ENCODE measurements at regions not wholly inside any gene's neighbourhood (a gene's known extent, or its start where the extent isn't known, plus 50 kb on each side); places are given as distances from the start of the nearest gene placed in this dataset.

DNA sequence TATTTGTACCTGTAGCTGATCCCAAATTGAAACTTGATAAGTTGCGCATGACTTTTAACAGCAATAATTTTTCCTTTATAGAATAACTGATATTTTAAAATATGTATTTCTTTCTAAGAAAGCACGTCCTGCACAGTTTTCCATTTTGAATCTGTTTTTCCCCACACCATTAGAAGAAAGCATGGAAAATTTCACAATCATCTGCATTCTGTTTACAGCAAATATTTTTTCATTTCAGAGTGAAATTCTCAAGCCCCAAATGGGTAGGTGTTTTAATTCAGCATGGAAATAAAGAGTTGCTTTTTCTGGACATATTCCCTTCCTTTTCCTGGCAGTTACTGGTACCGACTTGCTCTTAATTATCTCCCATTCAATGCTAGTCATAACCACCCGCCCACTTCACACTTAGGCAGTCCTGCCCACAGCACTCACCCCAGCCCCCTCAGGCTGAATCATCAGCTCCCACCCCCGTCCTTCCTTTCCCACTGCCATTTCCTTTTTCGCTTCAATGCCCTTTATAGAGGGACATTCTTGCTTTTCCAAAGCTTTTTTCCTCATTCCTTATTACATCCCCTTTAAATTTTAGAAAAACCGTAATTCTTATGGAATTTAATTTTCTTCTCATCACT, 89.2 kb upstream of the GLS start:
- Histone ChIP-seq H3K27ac (peak overlapping the region; percentile 12 to 57; a peak in 4 of 6 replicates), H3K9me3 (no peaks in the 10 kb centered on the region), H3K4me3 (no peak overlapping the region), H3K4me1 (peaks cover 43% of the 10 kb centered on the region), H3K4me2 (peak overlapping the region; percentile 53)
- TF ChIP-seq NPAS2 (CRISPR knock-in tag; IDR thresholded peaks at IDR 0.05; ENCODE audit: borderline replicate concordance) (no peak), ZNF302 (CRISPR knock-in tag; IDR thresholded peaks at IDR 0.05) (no peak), SREBF2 (IDR thresholded peaks at IDR 0.05) (no peak), RCOR1 (IDR thresholded peaks at IDR 0.05; ENCODE audit: low read depth, low read length) (no peak), FOSL2 (IDR thresholded peaks at IDR 0.05) (no peak), FOSL2 (CRISPR knock-in tag; IDR thresholded peaks at IDR 0.05) (no peak), BHLHE40 (IDR thresholded peaks at IDR 0.05; ENCODE audit: low read depth, low read length) (no peak), CBX8 (IDR thresholded peaks at IDR 0.05) (no peak), HEYL (CRISPR knock-in tag; IDR thresholded peaks at IDR 0.05) (no peak), ZSCAN20 (CRISPR knock-in tag; IDR thresholded peaks at IDR 0.05) (no peak), HOXB13 (CRISPR knock-in tag; IDR thresholded peaks at IDR 0.05; ENCODE audit: low read depth) (no peak), MAZ (IDR thresholded peaks at IDR 0.05; ENCODE audit: borderline replicate concordance, low read depth, low read length) (no peak), GATA3 (IDR thresholded peaks at IDR 0.05; ENCODE audit: borderline replicate concordance) (no peak), EP300 (IDR thresholded peaks at IDR 0.05) (no peak), CEBPB (IDR thresholded peaks at IDR 0.05) (no peak)
- TF ChIP-seq, protein P1, sequence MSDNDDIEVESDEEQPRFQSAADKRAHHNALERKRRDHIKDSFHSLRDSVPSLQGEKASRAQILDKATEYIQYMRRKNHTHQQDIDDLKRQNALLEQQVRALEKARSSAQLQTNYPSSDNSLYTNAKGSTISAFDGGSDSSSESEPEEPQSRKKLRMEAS (IDR thresholded peaks at IDR 0.05): no peak
- TF ChIP-seq, protein P2, sequence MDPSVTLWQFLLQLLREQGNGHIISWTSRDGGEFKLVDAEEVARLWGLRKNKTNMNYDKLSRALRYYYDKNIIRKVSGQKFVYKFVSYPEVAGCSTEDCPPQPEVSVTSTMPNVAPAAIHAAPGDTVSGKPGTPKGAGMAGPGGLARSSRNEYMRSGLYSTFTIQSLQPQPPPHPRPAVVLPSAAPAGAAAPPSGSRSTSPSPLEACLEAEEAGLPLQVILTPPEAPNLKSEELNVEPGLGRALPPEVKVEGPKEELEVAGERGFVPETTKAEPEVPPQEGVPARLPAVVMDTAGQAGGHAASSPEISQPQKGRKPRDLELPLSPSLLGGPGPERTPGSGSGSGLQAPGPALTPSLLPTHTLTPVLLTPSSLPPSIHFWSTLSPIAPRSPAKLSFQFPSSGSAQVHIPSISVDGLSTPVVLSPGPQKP (IDR thresholded peaks at IDR 0.05; ENCODE audit: low read depth, low read length): no peak
- TF ChIP-seq, protein P3, sequence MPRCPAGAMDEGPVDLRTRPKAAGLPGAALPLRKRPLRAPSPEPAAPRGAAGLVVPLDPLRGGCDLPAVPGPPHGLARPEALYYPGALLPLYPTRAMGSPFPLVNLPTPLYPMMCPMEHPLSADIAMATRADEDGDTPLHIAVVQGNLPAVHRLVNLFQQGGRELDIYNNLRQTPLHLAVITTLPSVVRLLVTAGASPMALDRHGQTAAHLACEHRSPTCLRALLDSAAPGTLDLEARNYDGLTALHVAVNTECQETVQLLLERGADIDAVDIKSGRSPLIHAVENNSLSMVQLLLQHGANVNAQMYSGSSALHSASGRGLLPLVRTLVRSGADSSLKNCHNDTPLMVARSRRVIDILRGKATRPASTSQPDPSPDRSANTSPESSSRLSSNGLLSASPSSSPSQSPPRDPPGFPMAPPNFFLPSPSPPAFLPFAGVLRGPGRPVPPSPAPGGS (IDR thresholded peaks at IDR 0.05): no peak
- TF ChIP-seq, protein P4, sequence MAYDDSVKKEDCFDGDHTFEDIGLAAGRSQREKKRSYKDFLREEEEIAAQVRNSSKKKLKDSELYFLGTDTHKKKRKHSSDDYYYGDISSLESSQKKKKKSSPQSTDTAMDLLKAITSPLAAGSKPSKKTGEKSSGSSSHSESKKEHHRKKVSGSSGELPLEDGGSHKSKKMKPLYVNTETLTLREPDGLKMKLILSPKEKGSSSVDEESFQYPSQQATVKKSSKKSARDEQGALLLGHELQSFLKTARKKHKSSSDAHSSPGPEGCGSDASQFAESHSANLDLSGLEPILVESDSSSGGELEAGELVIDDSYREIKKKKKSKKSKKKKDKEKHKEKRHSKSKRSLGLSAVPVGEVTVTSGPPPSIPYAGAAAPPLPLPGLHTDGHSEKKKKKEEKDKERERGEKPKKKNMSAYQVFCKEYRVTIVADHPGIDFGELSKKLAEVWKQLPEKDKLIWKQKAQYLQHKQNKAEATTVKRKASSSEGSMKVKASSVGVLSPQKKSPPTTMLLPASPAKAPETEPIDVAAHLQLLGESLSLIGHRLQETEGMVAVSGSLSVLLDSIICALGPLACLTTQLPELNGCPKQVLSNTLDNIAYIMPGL (CRISPR knock-in tag; IDR thresholded peaks at IDR 0.05; ENCODE audit: borderline replicate concordance): no peak
- WGBS (ENCODE audit: missing lambda C conversion rate): 63% methylated on average over 7 of the region's 7 CpGs
- no peak for DNase-seq (ENCODE audit: low read depth in 1 of 2, low spot score in 1 of 2)
- POLR2A ChIA-PET: no interaction called here
- no peak for FAIRE-seq
- peak in 1 of 2 experiments; percentile 23; a peak in 1 of 6 replicates for ATAC-seq
- CTCF ChIA-PET: interaction anchor here (1.3 to 2.2 kb wide), 5 partner anchors 10 to 238 kb away, joined by 3 to 12 read pairs (median 4); no protein-coding TSS in a partner anchor

DNA sequence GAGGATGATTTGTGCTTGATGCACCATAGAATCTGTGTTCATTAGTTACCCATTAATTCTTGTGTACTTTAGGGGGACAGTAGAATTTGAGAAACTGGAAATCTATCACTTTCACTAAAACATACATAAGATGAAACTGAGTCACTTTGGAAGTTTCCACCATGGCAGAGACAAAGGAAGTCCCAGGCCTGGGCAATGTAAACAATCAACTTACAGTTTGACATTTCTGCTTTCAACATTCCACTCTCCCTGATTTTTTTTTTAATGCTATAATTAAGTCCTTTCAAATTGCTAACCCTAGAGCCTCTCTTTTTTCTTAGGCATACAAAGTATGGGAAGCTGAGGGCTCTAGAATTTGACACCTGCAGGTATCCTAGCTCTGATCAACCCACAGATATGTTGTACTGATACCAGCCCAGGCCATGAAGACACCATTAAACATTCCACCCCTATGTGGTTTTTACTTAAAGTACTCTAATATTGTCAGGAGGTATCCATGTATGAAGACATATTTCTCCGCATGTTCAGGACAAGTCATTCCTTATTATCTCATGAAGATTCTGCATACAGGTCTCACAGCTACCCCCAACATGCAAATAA, 88.5 kb upstream of the GLS start:
- Histone ChIP-seq H3K4me3 (no peak overlapping the region), H3K4me2 (peak overlapping the region; percentile 53), H3K9me3 (no peaks in the 10 kb centered on the region), H3K4me1 (peaks cover 37% of the 10 kb centered on the region), H3K27ac (peak overlapping the region; percentile 12 to 57; a peak in 4 of 6 replicates)
- no peak for FAIRE-seq
- ATAC-seq: no peak
- ChIA-PET CTCF (interaction anchor here (0.5 to 2.2 kb wide), 6 partner anchors 9 to 1147 kb away, joined by 3 to 12 read pairs (median 4); no protein-coding TSS in a partner anchor), POLR2A (no interaction called here)
- DNase-seq (ENCODE audit: low read depth in 1 of 2, low spot score in 1 of 2): no peak
- TF ChIP-seq CEBPB (IDR thresholded peaks at IDR 0.05) (no peak), POLR2AphosphoS2 (conservative IDR thresholded peaks at IDR 0.05; ENCODE audit: low read length) (no peak)
- TF ChIP-seq, protein P5, sequence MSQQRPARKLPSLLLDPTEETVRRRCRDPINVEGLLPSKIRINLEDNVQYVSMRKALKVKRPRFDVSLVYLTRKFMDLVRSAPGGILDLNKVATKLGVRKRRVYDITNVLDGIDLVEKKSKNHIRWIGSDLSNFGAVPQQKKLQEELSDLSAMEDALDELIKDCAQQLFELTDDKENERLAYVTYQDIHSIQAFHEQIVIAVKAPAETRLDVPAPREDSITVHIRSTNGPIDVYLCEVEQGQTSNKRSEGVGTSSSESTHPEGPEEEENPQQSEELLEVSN (IDR thresholded peaks at IDR 0.05; ENCODE audit: borderline replicate concordance, low read depth): no peak
- TF ChIP-seq, protein P6, sequence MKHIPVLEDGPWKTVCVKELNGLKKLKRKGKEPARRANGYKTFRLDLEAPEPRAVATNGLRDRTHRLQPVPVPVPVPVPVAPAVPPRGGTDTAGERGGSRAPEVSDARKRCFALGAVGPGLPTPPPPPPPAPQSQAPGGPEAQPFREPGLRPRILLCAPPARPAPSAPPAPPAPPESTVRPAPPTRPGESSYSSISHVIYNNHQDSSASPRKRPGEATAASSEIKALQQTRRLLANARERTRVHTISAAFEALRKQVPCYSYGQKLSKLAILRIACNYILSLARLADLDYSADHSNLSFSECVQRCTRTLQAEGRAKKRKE (CRISPR knock-in tag; IDR thresholded peaks at IDR 0.05; ENCODE audit: low read depth): no peak
- WGBS (ENCODE audit: missing lambda C conversion rate): 72% methylated on average over 1 of the region's 1 CpG
